ENCODE measurements at regions not wholly inside any gene's neighbourhood (a gene's known extent, or its start where the extent isn't known, plus 50 kb on each side); places are given as distances from the start of the nearest gene placed in this dataset.

- Histone ChIP-seq H3K27ac (no peak overlapping the region), H3K36me3 (no peaks in the 10 kb centered on the region), H3K27me3 (no peaks in the 10 kb centered on the region), H3K9me3 (replicated peaks) (no peaks in the 10 kb centered on the region), H3K4me3 (no peak overlapping the region), H3K4me1 (no peaks in the 10 kb centered on the region)
- DNase-seq, result no peak
Measured at GRCh38 chr11:130546438-130546837, 98.0 kb downstream of the ADAMTS15 start.

- no peak for DNase-seq
- Histone ChIP-seq H3K27ac (no peak overlapping the region), H3K4me1 (no peaks in the 10 kb centered on the region), H3K9me3 (replicated peaks) (no peaks in the 10 kb centered on the region), H3K27me3 (no peaks in the 10 kb centered on the region), H3K36me3 (no peaks in the 10 kb centered on the region), H3K4me3 (no peak overlapping the region)
Measured at GRCh38 chr11:130546901-130547694, 98.7 kb downstream of the ADAMTS15 start.

- Histone ChIP-seq H3K36me3 (no peaks in the 10 kb centered on the region), H3K27me3 (no peaks in the 10 kb centered on the region)
- DNase-seq, result no peak
Measured at GRCh38 chr11:130547761-130548490, 99.5 kb downstream of the ADAMTS15 start.

GRCh38 chr11:130548491-130548833, 100.0 kb downstream of the ADAMTS15 start:
- Histone ChIP-seq H3K4me1 (no peaks in the 10 kb centered on the region), H3K9me3 (replicated peaks) (no peaks in the 10 kb centered on the region), H3K4me3 (no peak overlapping the region), H3K36me3 (no peaks in the 10 kb centered on the region), H3K27ac (no peak overlapping the region), H3K27me3 (no peaks in the 10 kb centered on the region)
- no peak for DNase-seq

More at GRCh38 chr11:130547761-130548490, 99.5 kb downstream of the ADAMTS15 start:
- H3K9me3 ChIP-seq (replicated peaks), result no peaks in the 10 kb centered on the region
- H3K27ac ChIP-seq, result no peak overlapping the region
- H3K4me1 ChIP-seq, result no peaks in the 10 kb centered on the region
- no peak overlapping the region for H3K4me3 ChIP-seq

- no peaks in the 10 kb centered on the region for H3K9me3 ChIP-seq (replicated peaks)
- no peaks in the 10 kb centered on the region for H3K36me3 ChIP-seq
- H3K27me3 ChIP-seq, result no peaks in the 10 kb centered on the region
- H3K27ac ChIP-seq, result no peak overlapping the region
- H3K4me3 ChIP-seq, result no peak overlapping the region
- DNase-seq, result no peak
- H3K4me1 ChIP-seq, result no peaks in the 10 kb centered on the region
Measured at GRCh38 chr11:130549393-130549999, 101.1 kb downstream of the ADAMTS15 start.

GRCh38 chr11:130550150-130550549, 101.7 kb downstream of the ADAMTS15 start:
- no peak overlapping the region for H3K27ac ChIP-seq
- no peak overlapping the region for H3K4me3 ChIP-seq
- H3K36me3 ChIP-seq, result no peaks in the 10 kb centered on the region
- no peak for DNase-seq
- H3K9me3 ChIP-seq (replicated peaks), result no peaks in the 10 kb centered on the region
- H3K27me3 ChIP-seq, result no peaks in the 10 kb centered on the region
- H3K4me1 ChIP-seq, result no peaks in the 10 kb centered on the region

- DNase-seq, result no peak
- no peaks in the 10 kb centered on the region for H3K27me3 ChIP-seq
- H3K4me1 ChIP-seq, result no peaks in the 10 kb centered on the region
- no peaks in the 10 kb centered on the region for H3K36me3 ChIP-seq
- H3K4me3 ChIP-seq, result no peak overlapping the region
- H3K9me3 ChIP-seq (replicated peaks), result no peaks in the 10 kb centered on the region
- H3K27ac ChIP-seq, result no peak overlapping the region
Measured at GRCh38 chr11:130550984-130551383, 102.5 kb downstream of the ADAMTS15 start.

- Histone ChIP-seq H3K4me1 (no peaks in the 10 kb centered on the region), H3K4me3 (no peak overlapping the region), H3K9me3 (replicated peaks) (no peaks in the 10 kb centered on the region), H3K27ac (no peak overlapping the region), H3K36me3 (no peaks in the 10 kb centered on the region), H3K27me3 (no peaks in the 10 kb centered on the region)
- DNase-seq, result no peak
Measured at GRCh38 chr11:130551388-130551787, 102.9 kb downstream of the ADAMTS15 start.

GRCh38 chr11:130553306-130553705, 104.9 kb downstream of the ADAMTS15 start:
- H3K27me3 ChIP-seq, result no peaks in the 10 kb centered on the region
- DNase-seq, result no peak
- H3K4me3 ChIP-seq, result no peak overlapping the region
- H3K9me3 ChIP-seq (replicated peaks), result no peaks in the 10 kb centered on the region
- no peak overlapping the region for H3K27ac ChIP-seq
- no peaks in the 10 kb centered on the region for H3K4me1 ChIP-seq
- H3K36me3 ChIP-seq, result no peaks in the 10 kb centered on the region

- H3K36me3 ChIP-seq, result no peaks in the 10 kb centered on the region
- no peaks in the 10 kb centered on the region for H3K4me1 ChIP-seq
- H3K27me3 ChIP-seq, result no peaks in the 10 kb centered on the region
- no peak overlapping the region for H3K27ac ChIP-seq
- DNase-seq, result no peak
- no peaks in the 10 kb centered on the region for H3K9me3 ChIP-seq (replicated peaks)
- no peak overlapping the region for H3K4me3 ChIP-seq
Measured at GRCh38 chr11:130554241-130555055, 106.0 kb downstream of the ADAMTS15 start.

GRCh38 chr11:130555251-130555841, 106.9 kb downstream of the ADAMTS15 start:
- Histone ChIP-seq H3K4me1 (no peaks in the 10 kb centered on the region), H3K9me3 (replicated peaks) (no peaks in the 10 kb centered on the region), H3K27ac (no peak overlapping the region), H3K36me3 (no peaks in the 10 kb centered on the region), H3K4me3 (no peak overlapping the region), H3K27me3 (no peaks in the 10 kb centered on the region)
- no peak for DNase-seq

GRCh38 chr11:130560000-130560780, 111.7 kb downstream of the ADAMTS15 start:
- DNase-seq, result no peak
- Histone ChIP-seq H3K27me3 (no peaks in the 10 kb centered on the region), H3K36me3 (no peaks in the 10 kb centered on the region), H3K4me1 (no peaks in the 10 kb centered on the region), H3K9me3 (replicated peaks) (no peaks in the 10 kb centered on the region), H3K4me3 (no peak overlapping the region), H3K27ac (no peak overlapping the region)

- H3K36me3 ChIP-seq, result no peaks in the 10 kb centered on the region
- H3K27ac ChIP-seq, result no peak overlapping the region
- no peaks in the 10 kb centered on the region for H3K9me3 ChIP-seq (replicated peaks)
- no peak overlapping the region for H3K4me3 ChIP-seq
- H3K27me3 ChIP-seq, result no peaks in the 10 kb centered on the region
- H3K4me1 ChIP-seq, result no peaks in the 10 kb centered on the region
- no peak for DNase-seq
Measured at GRCh38 chr11:130560781-130561109, 112.3 kb downstream of the ADAMTS15 start.

- no peaks in the 10 kb centered on the region for H3K4me1 ChIP-seq
- H3K27ac ChIP-seq, result no peak overlapping the region
- no peaks in the 10 kb centered on the region for H3K27me3 ChIP-seq
- H3K4me3 ChIP-seq, result no peak overlapping the region
- no peak for DNase-seq
- H3K9me3 ChIP-seq (replicated peaks), result no peaks in the 10 kb centered on the region
- no peaks in the 10 kb centered on the region for H3K36me3 ChIP-seq
Measured at GRCh38 chr11:130561441-130561881, 113.0 kb downstream of the ADAMTS15 start.

Measured in SJCRH30 (cell line).